ENCODE measurements at regions not wholly inside any gene's neighbourhood (a gene's known extent, or its start where the extent isn't known, plus 50 kb on each side); places are given as distances from the start of the nearest gene placed in this dataset.

- TF ChIP-seq, protein P1, sequence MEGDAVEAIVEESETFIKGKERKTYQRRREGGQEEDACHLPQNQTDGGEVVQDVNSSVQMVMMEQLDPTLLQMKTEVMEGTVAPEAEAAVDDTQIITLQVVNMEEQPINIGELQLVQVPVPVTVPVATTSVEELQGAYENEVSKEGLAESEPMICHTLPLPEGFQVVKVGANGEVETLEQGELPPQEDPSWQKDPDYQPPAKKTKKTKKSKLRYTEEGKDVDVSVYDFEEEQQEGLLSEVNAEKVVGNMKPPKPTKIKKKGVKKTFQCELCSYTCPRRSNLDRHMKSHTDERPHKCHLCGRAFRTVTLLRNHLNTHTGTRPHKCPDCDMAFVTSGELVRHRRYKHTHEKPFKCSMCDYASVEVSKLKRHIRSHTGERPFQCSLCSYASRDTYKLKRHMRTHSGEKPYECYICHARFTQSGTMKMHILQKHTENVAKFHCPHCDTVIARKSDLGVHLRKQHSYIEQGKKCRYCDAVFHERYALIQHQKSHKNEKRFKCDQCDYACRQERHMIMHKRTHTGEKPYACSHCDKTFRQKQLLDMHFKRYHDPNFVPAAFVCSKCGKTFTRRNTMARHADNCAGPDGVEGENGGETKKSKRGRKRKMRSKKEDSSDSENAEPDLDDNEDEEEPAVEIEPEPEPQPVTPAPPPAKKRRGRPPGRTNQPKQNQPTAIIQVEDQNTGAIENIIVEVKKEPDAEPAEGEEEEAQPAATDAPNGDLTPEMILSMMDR (IDR thresholded peaks at IDR 0.05; ENCODE audit: insufficient read depth, low read length) = no peak
- TF ChIP-seq POLR2AphosphoS5 (IDR thresholded peaks at IDR 0.05; ENCODE audit: low read depth) = no peak
These were observed 259.9 kb upstream of the FMN2 start for GRCh38 chr1:239831577-239832355.
